HUES48 (cell line): ENCODE measurements at regions not wholly inside any gene's neighbourhood (a gene's known extent, or its start where the extent isn't known, plus 50 kb on each side); places are given as distances from the start of the nearest gene placed in this dataset.

Experiments used
- H3K27ac ChIP-seq: one replicate; pipeline ENCODE4 v1.7.0; 2013; ENCODE audit warnings: low read depth, low read length, inconsistent platforms
- H3K27me3 ChIP-seq: 2 replicates; pipeline ENCODE4 v1.6.1; 2013; ENCODE audit warnings: mild to moderate bottlenecking, low read length; ENCODE audit not compliant: control insufficient read depth, insufficient read depth
- H3K36me3 ChIP-seq: 2 replicates; pipeline ENCODE4 v1.6.1; 2013; ENCODE audit warnings: low read length; ENCODE audit not compliant: control insufficient read depth, insufficient read depth
- H3K4me1 ChIP-seq: 2 replicates; pipeline ENCODE4 v1.6.1; 2013; ENCODE audit warnings: mild to moderate bottlenecking, low read length; ENCODE audit not compliant: control insufficient read depth, insufficient read depth
- H3K4me3 ChIP-seq: 2 replicates; pipeline ENCODE4 v1.5.1; 2013; ENCODE audit warnings: mild to moderate bottlenecking, low read depth, low read length
- H3K9ac ChIP-seq: 2 replicates; pipeline ENCODE4 v1.6.1; 2013; ENCODE audit warnings: mild to moderate bottlenecking, low read depth, low read length, moderate library complexity
- H3K9me3 ChIP-seq: 2 replicates; pipeline ENCODE4 v1.6.1; 2013; ENCODE audit warnings: low read length; ENCODE audit not compliant: control insufficient read depth, insufficient read depth

DNA sequence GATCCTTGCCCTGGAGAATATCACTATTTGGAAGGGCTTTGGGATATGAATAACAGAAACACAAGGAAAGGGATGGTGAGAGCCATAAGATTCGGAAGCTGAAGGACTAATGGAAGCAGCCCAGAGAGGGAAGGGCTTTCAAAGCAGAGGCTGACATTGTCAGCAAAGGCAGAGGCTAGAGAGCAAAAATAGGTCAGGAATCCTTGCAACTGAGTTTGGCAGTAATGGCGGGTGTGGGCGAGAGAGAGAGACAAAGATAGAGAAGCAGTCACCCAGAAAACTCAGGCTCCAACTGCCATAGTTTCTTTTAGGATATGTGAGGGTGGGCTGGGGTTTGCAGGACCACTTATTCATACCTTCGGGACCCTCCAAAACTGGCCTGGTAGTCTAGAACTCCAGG, 248.6 kb downstream of the OPA1 start:
- no peak overlapping the region for H3K27ac ChIP-seq
- no peaks in the 10 kb centered on the region; the same call in 1 of the 2 replicates for H3K27me3 ChIP-seq
- H3K4me1 ChIP-seq: peaks cover 5% of the 10 kb centered on the region; the same call in 1 of the 2 replicates
- H3K9me3 ChIP-seq: no peaks in the 10 kb centered on the region
- H3K36me3 ChIP-seq: no peaks in the 10 kb centered on the region
- H3K9ac ChIP-seq: no peak overlapping the region
- H3K4me3 ChIP-seq: no peak overlapping the region

DNA sequence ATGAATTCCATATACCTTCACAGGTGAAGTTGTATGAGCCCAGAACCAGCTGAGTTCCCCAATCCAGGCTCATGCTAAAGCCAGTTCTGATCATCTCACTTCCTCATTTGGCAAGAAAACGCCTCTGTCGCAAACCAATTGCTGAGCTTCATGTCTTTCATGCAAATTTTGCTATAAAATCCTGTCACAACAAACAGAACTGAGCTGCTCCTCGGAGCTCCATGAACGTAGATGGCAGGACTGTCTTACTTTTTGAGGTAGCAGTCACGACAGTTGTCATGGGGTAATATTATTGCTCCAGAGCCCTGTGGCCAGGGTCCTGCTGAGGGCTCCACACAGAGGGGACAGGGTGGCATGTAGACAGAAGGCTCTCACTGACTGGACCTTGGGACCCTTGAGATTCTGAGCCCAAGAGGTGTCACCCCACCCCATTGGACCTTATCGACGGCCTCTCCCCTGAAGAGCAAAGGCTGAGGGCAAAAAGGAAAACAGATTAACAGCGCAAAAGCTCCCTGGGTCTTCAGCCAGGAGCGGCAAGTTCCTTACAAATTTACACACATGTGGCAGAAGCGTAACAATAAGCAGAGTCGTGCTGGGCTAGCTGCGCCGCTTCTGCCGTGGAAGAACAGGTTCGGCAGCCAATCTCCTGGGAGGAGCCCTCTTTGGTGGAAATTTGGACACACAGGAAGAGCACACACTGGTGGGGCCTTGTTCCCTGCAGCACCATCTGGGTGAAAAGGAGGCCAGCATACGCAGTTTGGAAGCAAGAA, 249.2 kb downstream of the OPA1 start:
- H3K9ac ChIP-seq: no peak overlapping the region
- no peaks in the 10 kb centered on the region for H3K36me3 ChIP-seq
- H3K4me3 ChIP-seq: no peak overlapping the region
- no peaks in the 10 kb centered on the region; the same call in 1 of the 2 replicates for H3K27me3 ChIP-seq
- no peaks in the 10 kb centered on the region for H3K9me3 ChIP-seq
- H3K27ac ChIP-seq: no peak overlapping the region
- H3K4me1 ChIP-seq: peaks cover 5% of the 10 kb centered on the region; the same call in 1 of the 2 replicates

DNA sequence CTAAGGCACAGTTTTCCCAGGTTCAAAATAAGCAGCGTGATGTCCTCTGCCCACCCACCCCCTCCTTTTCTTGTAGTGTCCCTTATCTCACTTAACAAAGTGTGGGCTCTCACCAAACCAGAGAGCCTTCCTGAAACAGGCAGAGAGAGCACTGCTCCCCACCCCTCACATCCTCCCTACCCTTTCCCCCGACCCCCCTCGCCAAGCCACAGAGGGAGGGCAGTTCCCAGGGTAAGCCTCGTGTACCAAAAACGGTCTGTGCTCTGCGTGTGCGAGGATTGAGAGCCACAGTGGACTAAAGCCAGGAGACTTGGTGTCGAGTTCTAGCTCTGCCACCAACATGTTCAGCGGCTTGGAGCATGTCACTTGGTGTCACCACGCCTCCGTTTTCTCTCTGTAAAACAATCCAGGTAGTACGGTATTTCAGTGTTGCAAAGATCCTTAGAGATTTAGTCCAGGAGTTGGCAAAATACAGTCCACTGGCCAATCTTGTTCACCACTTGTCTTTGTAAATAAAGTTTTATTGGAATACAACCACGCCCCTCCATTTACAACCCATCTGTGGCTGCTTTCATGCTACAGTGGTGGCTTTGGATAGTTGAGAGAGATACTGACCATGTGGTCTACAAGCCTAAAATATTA, 249.9 kb downstream of the OPA1 start:
- H3K27me3 ChIP-seq: no peaks in the 10 kb centered on the region; the same call in 1 of the 2 replicates
- H3K4me3 ChIP-seq: no peak overlapping the region
- no peak overlapping the region for H3K9ac ChIP-seq
- no peaks in the 10 kb centered on the region for H3K36me3 ChIP-seq
- H3K9me3 ChIP-seq: no peaks in the 10 kb centered on the region
- H3K4me1 ChIP-seq: peaks cover 5% of the 10 kb centered on the region; the same call in 1 of the 2 replicates
- no peak overlapping the region for H3K27ac ChIP-seq

DNA sequence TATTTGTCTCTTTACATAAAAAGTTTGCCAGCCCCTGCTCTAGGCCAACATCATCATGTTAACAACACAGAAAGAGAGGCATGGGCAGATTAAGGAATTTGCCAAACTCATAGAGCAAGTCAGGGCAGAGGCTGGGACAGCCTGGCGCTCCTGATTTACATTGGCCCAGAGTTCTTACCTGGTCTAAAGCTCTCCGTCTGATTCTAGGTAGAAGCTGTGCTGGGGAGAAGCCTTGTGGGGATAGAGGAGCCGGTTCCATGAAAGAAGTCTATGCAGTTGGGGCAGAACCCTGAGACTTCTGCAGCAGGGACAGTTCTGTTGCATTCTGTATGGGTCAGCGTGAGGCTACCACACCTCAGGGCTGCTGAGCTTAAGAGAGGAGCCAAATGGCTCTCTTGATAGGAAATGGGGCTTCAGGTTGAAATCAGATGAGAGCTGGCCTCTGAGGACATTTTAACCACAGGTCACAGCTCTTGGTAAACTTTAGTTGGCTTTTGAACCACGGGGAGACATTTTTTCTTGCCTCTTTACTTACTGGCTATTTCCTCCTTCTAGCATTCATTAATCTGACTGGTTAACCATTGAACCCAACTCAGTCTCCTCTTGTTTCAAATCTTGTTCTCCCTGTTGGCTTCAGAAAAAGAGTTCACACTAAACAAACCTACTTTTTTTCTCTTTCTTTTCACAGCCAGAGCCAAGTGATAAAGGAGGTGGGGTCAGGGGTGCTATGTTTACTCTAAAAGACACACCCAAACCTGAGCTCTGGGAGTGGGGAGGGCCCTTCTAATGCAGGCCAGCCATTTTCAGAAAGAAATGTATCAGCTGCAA, 250.7 kb downstream of the OPA1 start:
- Histone ChIP-seq H3K27ac (peak overlapping the region; percentile 58), H3K9me3 (no peaks in the 10 kb centered on the region), H3K4me1 (peaks cover 5% of the 10 kb centered on the region; the same call in 1 of the 2 replicates), H3K27me3 (no peaks in the 10 kb centered on the region; the same call in 1 of the 2 replicates), H3K4me3 (no peak overlapping the region), H3K9ac (no peak overlapping the region), H3K36me3 (no peaks in the 10 kb centered on the region)

DNA sequence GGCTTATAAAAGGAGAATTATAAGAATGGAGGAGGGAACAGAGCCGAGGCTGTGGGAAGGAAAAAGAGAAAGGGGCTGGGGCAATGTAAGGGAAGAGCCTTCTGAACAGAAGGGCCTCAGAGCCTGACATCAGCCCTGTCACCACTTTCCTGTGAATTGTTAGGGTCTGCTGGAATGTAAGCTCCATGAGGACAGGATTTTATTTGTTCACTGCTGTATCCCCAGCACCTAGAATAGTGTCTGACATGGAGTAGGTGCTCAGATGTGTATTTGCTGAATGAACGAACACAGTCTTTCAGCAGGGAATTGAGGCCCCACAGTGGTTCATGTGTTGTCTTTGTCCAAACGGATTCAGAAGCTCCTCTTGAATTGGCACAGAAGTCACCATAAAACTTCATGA, 251.5 kb downstream of the OPA1 start:
- H3K27ac ChIP-seq: no peak overlapping the region
- H3K4me3 ChIP-seq: no peak overlapping the region
- no peaks in the 10 kb centered on the region for H3K36me3 ChIP-seq
- H3K9me3 ChIP-seq: no peaks in the 10 kb centered on the region
- peaks cover 5% of the 10 kb centered on the region; the same call in 1 of the 2 replicates for H3K4me1 ChIP-seq
- no peaks in the 10 kb centered on the region; the same call in 1 of the 2 replicates for H3K27me3 ChIP-seq
- H3K9ac ChIP-seq: no peak overlapping the region

DNA sequence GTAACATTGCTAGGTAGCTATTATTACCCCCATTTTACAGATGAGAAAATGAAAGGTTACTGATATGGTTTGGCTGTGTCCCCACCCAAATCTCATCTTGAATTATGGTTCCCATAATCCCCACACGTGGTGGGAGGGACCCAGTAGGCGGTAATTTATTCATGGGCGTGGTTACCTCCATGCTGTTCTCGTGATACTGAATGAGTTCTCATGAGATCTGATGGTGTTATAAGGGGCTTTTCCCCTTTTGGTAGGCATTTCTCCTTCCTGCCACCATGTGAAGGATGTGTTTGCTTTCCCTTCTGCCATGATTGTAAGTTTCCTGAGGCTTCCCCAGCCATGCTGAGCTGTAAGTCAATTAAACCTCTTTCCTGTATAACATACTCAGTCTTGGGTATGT, 252.1 kb downstream of the OPA1 start:
- Histone ChIP-seq H3K36me3 (no peaks in the 10 kb centered on the region), H3K9ac (no peak overlapping the region), H3K4me1 (peaks cover 5% of the 10 kb centered on the region; the same call in 1 of the 2 replicates), H3K27ac (no peak overlapping the region), H3K4me3 (no peak overlapping the region), H3K9me3 (no peaks in the 10 kb centered on the region), H3K27me3 (no peaks in the 10 kb centered on the region; the same call in 1 of the 2 replicates)

DNA sequence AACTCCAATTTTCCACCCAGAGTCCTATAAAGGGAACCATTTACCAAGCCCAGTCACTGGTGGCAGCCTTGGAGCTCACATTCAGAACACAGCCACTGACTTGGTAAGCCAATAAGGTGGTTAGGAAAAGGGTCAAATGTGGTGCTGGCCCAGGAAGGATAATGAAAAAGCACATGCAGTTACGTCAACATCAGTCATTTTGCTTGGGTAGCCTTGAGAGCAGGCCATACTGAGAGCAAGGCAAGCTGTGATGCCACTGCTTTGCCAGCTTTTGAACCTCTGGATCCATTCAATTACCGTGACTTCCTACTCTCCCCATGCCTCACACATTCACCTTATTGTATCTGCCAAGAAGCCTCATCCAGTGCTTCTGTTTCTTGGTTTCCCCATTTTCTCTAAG, 253.6 kb downstream of the OPA1 start:
- no peak overlapping the region for H3K4me3 ChIP-seq
- H3K9me3 ChIP-seq: no peaks in the 10 kb centered on the region
- no peak overlapping the region for H3K27ac ChIP-seq
- no peaks in the 10 kb centered on the region for H3K36me3 ChIP-seq
- peaks cover 9% of the 10 kb centered on the region for H3K4me1 ChIP-seq
- H3K9ac ChIP-seq: no peak overlapping the region
- no peaks in the 10 kb centered on the region; the same call in 1 of the 2 replicates for H3K27me3 ChIP-seq

DNA sequence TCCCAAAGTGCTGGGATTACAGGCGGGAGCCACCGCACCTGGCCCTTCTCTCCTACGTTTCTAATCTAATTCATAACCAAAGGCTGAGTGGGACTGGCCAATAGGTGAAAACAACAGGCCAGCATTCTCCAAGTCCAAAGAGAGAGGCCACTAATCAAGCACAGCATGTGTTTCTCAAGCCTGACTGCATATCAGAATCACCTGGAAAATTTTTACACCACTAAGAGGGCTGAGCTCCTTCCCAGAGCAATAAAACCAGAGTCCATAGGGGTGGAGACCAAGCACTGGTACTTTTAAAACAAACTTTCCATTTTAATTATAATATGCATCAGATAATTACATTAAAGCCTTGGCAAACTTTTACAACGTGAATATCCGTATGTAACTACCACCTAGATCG, 254.4 kb downstream of the OPA1 start:
- no peaks in the 10 kb centered on the region for H3K9me3 ChIP-seq
- H3K27me3 ChIP-seq: no peaks in the 10 kb centered on the region
- H3K9ac ChIP-seq: no peak overlapping the region
- H3K36me3 ChIP-seq: no peaks in the 10 kb centered on the region
- H3K4me1 ChIP-seq: peaks cover 16% of the 10 kb centered on the region
- H3K4me3 ChIP-seq: no peak overlapping the region
- H3K27ac ChIP-seq: no peak overlapping the region

DNA sequence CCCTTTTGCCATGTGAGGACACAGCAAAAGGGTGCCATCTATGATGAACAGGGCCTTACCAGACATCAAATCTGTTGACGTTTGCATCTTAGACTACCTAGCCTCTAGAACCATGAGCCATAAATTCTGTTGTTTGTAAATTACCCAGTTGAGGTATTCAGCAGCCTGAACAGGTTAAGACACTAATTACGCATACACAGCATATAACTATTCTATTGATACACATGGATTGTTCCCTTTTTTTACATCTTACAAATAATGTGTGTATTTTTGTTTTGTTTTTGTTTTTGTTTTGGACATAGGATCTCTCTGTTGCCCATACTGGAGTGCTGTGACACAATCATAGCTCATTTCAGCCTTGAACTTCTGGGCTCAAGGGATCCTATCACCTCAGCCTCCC, 255.5 kb downstream of the OPA1 start:
- Histone ChIP-seq H3K27ac (no peak overlapping the region), H3K36me3 (no peaks in the 10 kb centered on the region), H3K9me3 (no peaks in the 10 kb centered on the region), H3K4me1 (peaks cover 22% of the 10 kb centered on the region), H3K4me3 (no peak overlapping the region), H3K27me3 (no peaks in the 10 kb centered on the region), H3K9ac (no peak overlapping the region)

DNA sequence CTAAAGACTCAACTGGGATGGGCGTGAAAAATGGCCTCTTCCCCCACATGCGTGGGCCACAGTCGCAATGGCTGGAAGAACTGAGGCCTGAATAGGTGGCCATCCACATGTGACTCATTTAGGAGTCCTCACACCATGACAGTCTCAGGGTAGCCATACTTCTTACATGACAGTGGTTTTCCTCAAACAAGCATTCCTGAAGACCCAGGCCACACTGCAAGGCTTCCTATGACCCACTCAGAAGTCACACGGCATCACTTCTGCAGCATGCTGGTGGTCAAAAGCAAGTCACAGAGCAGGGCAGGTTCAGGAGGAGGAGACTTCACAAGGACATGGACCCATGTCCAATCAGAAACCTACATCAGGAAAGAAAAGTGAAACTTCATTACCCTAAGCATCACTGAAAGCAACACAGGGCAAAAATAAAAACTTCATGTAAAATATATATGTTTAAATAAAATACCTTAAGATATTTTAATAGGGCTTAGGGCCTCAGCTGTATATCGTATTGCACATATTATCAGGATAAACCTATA, 257.1 kb downstream of the OPA1 start:
- Histone ChIP-seq H3K4me3 (no peak overlapping the region), H3K9me3 (no peaks in the 10 kb centered on the region), H3K27ac (no peak overlapping the region), H3K36me3 (no peaks in the 10 kb centered on the region), H3K4me1 (peaks cover 22% of the 10 kb centered on the region), H3K9ac (no peak overlapping the region), H3K27me3 (peaks cover 4% of the 10 kb centered on the region; the same call in 1 of the 2 replicates)
